Esophagus squamous epithelium (tissue), 4 donors: ENCODE measurements at regions not wholly inside any gene's neighbourhood (a gene's known extent, or its start where the extent isn't known, plus 50 kb on each side); places are given as distances from the start of the nearest gene placed in this dataset.

ENCODE experiments used
- POLR2A ChIP-seq, 4 donors: fragments of 450-650 bp; IDR thresholded peaks; one replicate each; pipeline ENCODE4 v1.6.1; 2017; ENCODE audit warnings: antibody characterized with exemption in 4 of 4, mild to moderate bottlenecking in 4 of 4, moderate library complexity in 3 of 4
- TF ChIP-seq, protein P1 (sequence below), 6 experiments: fragments of 450-650 bp in 4 of 6; fragments of 200-600 bp in 2 of 6; sonication (generic) in 2 of 6; IDR thresholded peaks; one replicate each; pipeline ENCODE4 v1.5.1; 2016 to 2019; ENCODE audit warnings: antibody characterized with exemption in 6 of 6, mild to moderate bottlenecking in 4 of 6, moderate library complexity in 4 of 6

DNA sequence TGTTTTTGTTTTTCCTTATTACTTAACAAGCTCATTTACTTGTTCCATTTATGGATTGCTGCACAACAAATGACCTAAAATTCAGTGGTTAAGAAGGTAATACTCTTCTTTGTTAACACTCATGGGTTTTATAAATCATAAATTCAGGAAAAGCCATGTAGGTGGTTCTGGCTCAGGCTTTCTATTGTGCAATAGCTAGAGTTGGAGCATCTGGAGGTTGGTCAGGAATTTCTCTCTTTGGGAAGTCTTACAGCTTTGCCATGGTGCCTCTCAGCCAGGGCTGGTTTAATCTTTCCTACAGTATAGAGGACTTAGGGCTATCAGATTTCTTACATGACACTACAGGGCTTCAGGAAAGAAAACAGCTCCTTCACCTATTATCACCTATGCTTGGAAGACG is 1677.1 kb downstream of the KCNT2 start:
- TF ChIP-seq, protein P1, sequence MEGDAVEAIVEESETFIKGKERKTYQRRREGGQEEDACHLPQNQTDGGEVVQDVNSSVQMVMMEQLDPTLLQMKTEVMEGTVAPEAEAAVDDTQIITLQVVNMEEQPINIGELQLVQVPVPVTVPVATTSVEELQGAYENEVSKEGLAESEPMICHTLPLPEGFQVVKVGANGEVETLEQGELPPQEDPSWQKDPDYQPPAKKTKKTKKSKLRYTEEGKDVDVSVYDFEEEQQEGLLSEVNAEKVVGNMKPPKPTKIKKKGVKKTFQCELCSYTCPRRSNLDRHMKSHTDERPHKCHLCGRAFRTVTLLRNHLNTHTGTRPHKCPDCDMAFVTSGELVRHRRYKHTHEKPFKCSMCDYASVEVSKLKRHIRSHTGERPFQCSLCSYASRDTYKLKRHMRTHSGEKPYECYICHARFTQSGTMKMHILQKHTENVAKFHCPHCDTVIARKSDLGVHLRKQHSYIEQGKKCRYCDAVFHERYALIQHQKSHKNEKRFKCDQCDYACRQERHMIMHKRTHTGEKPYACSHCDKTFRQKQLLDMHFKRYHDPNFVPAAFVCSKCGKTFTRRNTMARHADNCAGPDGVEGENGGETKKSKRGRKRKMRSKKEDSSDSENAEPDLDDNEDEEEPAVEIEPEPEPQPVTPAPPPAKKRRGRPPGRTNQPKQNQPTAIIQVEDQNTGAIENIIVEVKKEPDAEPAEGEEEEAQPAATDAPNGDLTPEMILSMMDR (IDR thresholded peaks at IDR 0.05): no peak
- no peak for TF ChIP-seq POLR2A (IDR thresholded peaks at IDR 0.05)
